NCI-H2029 (cell line): ENCODE measurements at regions not wholly inside any gene's neighbourhood (a gene's known extent, or its start where the extent isn't known, plus 50 kb on each side); places are given as distances from the start of the nearest gene placed in this dataset.
A peak's percentile ranks its signal among the peaks of the same experiment; 100 is the strongest.

Experiments used
- DNase-seq: peaks from one replicate; lab custom pipeline; 2025; lab: John Stamatoyannopoulos, UW

DNA sequence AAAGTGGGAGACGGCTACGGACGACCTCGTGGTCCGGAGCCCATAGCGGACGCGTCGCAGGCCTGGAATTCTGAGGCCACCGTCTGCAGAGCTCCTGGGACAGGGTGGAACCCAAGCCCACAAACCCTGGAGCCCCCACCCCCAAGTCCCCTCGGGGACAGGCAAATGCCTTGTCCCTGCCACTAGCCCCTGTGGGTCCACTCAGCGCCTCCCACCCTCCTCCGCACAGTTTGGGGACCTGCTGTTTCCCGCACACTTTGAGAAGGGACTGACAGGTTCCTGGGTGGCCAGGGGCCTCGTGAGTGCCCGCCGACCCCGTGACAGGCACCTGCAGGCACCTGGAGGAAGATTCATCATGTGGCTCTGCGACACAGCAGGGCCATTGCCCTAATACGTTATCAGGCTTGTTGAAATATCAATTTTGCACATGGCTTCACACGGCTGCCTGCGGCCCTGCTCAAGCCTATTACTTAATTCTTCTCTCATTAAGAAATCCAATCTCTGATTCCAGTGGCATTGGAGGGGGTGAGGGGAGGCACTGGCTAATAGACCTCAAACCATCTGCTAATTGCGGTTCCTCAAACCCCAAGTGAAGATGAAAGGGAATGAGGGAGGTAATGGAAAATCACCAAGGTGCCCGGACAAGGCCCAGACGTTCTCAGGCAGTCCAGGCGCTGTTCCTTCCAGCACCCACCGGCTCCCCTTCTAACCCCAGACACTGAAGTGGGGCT lies 672.5 kb downstream of the BRD1 start:
- DNase-seq = no peak

DNA sequence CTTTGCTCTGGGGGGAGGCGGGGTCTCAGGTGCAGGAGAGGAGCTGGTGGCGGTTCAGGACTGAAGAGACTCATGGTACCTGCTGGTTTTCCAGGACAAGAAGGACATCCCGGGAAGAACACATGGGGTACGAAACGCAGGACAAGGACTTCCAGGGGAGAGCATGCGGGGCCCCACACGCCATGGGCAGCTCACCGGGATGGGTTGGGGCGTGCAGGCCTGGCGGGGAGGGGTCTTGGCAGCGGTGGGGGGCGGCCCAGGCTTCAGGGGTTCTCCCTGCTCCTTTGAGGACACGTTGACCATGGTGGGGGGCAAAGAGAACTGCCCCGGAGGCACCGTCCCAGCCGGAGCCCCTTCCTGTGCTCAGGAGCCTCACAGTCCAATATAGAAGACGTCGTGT lies 673.2 kb downstream of the BRD1 start:
- no peak for DNase-seq

DNA sequence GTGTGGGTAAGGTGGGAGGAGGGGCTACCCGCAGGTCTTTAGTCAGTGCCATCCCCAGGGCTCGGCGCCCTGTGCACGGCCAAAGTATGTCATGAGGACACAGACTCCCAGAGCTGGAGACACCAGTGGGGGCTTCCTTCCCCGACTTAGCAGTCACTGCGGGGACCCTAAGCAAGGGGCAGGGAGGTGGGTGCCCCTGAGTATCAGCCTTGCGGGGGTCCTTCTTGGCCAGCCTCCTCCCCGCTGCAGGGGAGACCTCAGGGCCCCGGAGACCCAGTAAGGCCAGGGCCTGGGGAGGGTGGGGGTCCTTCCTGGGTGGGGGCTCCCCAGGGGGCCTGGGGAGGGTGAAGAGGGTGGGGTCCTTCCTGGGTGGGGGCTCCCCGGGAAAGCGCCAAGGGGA lies 673.8 kb downstream of the BRD1 start:
- DNase-seq = no peak

DNA sequence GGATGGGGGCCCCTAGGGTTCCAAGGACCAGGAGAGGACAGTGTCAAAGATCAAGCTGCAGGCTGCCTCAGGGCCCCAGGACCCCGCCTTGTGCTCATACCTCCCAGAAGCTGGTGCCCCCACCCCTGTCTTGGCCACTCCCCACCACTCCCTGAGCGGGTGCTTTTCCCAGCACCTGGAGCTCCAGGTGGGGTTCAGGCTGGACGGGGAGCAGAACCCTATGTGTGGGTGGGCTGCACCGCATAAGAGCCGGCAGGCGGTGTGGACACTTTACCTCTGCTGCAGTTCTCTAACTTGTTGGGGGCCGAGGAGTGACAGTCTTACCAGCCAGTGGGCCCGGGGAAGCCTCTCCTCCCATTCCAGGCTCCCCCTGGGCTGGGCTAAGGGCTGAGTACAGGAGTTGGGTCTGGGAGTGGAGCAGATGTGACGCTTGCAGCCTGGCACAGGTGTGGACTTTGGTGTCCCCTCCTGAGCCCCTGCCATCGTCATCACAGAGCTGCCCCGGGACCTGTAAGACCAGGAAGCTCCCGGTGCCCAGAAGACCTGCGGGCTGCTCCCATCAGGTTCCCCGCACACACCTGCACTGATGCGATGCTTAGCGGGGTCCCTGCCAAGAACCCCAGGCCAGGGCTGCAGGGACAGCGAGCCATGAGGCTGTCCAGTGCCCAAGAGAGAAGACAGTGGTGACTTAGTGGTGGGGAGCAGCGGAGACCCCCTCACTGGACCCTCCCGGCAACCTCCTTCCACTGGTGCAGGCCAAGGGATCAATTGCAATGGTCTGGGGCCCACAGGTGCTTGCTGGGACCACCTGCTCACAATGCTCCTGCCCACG lies 674.5 kb downstream of the BRD1 start:
- no peak for DNase-seq

DNA sequence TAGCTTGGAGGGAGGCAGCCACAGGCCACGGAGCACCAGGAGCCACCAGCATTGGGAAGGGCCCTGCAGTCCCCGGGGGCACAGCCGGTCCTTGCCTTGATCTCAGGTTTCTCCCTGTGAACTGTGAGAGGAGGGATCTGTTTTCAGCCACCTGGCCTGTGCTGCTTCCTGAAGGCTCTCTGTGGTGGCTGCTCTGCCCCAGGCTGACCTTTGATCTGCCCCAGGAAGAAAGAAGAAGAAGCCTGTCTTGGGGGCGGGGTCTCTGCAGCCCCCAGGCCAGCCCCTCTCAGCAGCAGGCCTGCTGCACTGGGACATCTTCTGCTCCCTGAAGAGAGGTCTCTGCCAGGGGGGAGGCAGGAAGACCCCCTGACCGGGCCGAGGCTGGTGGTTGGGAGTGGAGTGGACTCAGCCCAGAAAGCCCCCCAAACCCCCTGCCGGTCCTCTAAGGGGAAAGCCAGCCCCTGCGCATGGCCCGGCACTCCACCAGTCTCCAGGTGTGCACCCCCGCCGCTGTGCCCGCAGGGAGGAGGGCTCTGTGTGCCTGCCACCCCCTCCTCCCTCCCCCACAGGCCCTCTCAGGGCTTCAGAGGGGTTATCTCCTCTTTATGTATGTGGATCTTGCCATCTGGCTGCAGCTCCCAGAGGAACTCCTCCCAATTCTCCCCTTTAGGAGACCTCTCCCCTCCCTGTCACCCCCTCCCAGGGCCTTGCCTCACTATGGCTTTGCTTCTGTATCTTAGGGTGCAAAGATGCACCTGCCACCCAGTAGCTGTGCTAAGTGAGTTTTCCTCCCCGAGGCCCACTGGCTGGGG lies 675.3 kb downstream of the BRD1 start:
- DNase-seq = peak; percentile 46

DNA sequence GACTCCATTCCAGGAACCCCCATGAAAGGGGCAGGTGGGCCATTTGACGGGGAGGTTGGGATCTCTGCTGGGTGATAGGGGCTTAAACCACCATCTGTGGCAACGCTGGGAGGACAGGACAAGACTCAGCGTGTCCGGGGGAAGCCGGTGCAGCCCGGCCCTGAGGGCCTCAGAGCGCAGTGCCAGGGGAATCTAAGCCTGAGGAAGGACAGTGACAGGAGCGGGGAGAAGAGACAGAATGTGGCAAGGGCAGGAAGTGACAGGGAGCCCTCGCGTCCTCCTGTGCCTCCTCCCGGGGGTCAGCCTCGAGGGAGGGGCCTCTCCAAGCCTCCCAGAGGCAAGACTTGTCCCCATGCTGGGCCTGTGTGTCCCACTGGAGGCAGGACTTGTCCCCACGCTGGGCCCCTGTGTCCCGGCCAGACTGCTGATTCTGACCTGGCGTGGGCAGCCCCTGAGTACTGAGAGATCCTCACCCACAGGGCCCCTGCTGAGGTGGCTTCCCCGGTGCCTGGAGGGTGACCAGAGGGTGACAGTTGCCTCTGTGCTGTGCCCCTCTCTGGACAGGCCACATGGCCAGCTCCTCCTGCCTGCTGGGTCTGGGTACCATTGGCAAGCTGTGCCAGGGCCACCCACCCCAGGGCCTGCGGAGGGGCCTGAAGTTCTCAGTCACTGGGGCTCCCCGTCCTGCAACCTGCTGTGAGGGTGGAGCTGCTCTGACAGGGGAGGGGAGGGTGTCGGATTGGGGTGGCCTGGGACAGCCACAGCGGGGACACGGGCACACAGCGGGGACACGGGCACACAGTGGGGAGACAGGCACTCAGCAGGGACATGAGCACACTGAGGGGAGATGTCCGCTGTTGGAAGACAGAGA lies 676.2 kb downstream of the BRD1 start:
- no peak for DNase-seq

DNA sequence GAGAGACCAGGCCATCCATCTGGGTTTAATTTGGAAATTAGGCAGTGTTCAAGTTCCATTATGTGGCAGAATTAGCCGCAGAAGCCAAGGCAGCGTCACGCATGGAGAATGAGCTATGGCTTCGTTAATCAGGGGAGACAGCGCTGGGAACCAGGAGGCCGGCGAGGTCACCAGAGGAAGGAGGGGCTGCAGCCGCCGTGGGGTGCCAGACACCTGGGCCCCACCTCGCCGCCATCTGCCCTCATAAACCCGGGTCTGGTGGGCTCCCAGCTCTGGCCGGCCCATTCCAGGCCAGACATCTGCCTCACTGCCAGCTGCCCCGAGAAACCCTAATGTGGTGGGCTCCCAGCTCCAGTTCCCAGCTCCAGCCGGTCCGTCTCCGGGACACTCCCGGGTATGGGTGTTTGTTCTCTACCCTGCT lies 676.9 kb downstream of the BRD1 start:
- no peak for DNase-seq

DNA sequence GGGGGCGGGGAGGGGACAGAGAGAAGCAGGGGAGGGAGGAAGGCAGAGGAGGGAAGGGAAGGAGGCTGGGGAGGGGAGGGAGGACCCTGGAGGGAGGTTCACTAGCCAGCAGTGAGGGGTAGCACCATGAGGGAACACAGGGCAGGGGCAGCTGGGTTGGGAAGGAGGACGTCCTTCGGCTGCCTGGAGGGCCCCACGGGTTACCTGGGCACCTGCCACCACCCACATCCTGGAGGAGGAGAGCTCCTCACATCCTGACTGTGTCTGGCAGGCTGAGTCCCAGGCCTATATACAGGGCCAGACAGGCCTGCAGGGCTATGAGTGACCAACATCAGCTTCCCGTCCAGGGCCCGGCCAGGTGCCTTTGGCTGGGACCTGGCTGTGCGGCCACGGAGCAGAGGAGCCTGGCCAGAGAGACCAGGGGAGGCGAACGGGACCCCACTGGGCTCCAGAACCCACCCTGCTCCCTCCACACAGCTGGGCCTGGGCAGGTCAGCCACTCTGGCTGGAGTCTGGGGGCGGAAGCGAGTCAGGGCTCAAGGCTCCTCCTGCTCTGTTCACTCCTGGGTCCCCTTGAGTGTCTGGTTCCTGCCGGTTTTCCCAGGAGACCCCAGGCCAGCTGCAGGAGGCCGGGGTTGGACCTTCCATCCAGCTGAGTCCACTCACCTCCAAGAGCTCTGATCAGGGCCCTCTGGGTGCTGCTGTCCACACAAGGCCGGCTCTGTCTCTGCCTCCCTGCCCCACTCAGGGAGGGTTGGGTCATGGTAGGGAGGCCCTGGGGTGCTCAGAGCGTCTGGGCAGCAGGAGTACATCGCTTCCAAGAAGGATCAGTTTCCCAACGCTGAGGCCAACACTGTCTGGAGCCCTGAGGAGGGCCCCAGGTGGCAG lies 677.7 kb downstream of the BRD1 start:
- peak; percentile 16 for DNase-seq

DNA sequence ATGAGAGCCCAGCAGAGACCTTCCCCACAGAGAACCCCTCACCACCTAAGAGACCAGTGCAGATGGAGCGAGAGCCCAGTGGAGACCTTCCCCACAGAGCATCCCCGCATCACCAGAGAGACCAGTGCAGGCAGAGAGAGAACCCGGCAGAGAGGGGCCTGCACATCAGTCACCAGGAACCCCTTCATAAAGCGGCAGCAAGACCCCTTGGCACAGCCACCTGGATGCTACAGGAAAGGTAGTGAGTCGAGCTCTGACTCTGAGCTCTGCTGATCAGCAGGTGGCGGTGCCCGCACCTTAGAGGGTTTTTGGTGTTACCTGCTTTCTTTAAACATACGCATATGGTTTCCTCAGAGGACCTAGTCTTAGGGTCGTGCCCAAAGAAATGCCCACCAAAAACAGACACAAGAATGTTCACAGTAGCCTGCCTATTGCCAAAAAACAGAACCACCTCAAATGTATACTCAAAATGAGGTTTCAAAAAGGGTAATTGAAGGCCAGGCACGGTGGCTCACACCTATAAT lies 678.7 kb downstream of the BRD1 start:
- no peak for DNase-seq

DNA sequence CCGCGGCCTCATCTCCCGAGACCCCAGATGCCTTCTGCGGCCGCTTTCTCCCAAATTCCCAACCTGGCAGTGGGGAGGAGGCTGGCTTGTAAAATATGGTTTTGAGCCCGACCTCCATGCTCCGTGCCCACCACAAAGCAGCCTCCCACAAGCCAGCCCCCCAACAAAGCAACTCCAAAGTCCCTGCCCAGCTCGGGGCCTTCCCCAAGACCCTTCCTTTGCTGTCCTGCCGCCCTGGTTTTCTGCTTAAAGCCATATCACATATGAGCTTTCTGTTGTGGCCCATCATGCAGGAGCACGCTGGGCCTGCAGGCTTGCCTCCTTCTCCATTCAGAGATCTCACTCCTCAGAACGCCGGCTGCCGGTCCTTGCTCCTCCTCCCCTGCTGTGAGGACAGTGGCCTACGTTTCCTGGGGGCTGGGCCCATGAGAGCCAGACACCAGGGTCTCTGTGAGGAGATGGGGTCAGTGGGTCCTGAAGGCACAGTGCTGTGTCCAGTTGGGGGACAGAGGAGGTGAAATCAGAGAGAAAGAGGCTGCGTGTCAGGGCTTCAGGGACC lies 680.0 kb downstream of the BRD1 start:
- no peak for DNase-seq

DNA sequence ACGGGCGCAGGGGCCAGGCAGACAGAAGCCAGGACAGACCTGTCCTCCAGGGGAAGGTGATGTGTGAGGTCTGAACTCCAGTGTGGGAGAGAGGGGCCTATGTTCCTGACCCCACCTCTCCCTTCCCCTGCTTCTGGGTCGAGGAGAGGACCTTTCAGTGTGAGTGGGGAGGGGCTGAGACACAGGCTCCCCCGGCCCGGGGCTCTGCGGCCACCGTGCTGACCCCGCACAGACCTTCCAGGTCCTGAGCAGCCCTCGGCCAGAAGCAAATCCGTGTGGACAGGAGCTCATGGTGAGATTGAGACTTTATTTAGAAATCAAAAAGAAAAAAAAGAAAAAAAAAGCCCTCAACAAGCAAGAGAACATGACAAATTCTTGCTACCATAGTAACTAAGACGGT lies 680.5 kb downstream of the BRD1 start:
- DNase-seq = no peak

DNA sequence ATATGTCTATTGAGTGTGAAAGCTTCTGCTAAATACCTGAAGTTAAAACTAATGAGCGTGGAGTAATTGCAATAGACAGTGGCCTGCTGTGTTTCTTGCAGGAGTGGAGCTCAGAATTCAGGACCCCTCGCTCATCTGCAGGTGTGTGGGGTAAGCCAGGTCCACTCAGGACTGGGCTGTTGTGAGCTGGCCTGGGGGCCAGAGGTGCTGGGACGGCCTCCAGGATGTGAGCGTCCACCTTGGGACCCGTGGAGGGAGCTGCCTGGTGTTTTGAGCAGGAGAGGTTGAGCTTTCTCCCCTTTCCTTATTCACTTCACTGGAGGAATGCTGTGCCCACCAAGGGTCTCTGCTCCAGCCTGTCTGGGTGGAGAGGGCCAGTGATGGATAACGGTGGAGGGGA lies 681.2 kb downstream of the BRD1 start:
- no peak for DNase-seq

DNA sequence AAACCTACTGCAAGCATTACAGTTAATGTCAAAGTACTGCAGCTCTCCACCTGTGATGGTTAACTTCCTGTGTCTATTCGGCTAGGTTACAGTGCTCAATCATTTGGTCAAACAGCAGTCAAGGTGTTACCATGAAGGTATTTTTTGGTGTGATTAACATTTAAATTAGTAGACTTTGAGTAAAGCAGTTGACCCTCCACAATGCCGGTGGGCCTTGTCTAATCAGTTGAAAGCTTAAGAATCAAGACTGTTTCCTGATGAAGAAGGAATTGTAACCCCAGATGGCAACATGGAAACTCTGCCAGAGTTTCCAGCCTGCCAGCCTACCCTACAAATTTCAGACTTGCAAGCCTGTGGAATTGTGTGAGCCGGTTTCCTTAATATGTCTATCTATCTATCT lies 683.9 kb downstream of the BRD1 start:
- DNase-seq = no peak

DNA sequence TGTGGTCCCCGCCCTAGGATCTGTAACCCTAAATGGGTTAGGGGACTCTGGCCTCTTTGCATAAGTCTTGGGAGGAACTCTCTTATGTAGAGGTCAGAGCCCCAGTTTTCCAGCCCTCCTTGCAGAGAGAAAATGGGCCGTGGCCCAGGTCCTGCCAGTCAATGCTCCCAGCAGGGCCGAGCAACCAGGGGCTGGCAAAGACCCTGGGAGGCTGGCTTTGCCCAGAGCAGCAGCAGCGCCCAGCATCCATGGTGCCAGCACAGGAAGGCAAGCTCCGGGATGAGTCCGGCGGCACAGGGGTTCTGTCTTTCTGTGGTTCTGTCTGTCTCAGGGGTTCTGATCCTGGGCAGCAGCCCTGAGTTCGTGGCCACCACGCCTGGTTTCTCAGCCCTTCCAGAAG lies 684.8 kb downstream of the BRD1 start:
- DNase-seq = no peak

DNA sequence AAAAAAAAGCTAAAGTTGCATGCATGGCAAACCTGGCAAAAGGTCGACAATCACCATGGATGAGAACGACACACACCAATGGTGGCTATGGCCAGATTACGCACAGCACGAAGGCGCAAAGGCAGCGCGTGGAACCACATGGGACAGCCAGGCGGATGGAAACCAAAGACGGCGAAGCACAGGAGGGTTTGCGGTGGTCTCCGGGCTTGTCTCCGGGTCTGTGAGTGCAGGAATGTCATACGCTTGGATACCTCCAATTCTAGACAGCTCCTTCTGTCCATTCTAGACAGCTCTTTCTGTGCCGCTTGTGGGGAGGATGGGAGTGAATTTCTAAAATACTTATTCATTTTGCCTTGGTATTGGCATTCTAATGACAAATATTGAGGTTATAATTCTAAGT lies 685.4 kb downstream of the BRD1 start:
- DNase-seq = no peak

DNA sequence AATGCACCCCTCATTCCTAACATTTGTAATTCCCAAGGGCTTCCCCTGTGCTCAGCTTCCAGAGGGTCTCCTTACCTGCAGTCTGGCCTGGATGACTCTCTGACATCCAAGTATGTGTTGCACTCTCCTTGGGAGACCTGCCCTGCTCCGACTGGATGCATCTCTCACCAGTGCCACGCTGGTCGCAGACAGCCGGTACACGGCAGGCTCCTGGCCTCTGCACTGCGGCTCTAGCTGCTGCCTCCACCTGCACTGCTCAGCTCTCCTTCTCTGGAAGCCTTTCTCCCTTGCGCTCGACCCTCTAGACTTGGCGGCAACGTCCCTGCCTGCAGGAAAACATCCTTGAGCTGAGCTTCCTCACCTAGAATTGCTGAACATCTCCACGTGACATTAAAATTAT lies 685.9 kb downstream of the BRD1 start:
- no peak for DNase-seq

DNA sequence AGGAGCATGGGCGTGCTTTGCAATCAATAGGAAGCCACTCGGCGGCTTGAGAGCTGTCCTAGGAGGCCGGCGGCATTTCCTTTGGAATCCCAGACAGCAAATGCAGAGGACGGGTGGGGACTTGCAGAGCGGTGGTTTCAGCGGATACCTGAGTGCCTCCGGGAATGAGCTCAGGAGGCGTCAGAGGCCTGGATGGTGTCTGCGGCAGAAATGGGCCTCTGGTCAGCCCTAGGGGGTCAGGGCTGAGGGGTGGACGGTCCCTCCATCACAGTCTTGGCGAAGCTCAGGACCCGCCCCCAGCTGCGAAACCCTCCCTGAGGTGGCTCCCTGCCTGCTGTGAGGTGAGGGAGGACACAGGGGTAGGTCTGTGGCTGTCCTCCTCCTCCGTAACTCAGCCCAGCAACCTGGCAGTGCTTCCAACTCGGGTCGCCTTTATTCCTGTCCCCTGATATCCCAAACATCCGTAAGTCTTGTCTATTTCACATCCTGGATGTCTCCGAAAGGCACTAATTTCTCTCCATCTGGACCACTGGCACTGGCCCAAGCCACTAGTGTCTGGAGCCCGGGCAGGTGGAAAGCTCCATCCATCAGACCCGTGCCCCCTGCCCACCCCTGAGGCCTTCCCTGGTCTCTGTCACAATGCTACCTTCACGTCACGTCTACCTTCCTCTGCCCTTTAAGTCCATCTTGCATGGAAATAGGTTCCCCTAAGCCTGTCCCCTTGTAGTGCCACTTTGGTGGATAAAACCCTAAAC lies 686.6 kb downstream of the BRD1 start:
- DNase-seq = no peak

DNA sequence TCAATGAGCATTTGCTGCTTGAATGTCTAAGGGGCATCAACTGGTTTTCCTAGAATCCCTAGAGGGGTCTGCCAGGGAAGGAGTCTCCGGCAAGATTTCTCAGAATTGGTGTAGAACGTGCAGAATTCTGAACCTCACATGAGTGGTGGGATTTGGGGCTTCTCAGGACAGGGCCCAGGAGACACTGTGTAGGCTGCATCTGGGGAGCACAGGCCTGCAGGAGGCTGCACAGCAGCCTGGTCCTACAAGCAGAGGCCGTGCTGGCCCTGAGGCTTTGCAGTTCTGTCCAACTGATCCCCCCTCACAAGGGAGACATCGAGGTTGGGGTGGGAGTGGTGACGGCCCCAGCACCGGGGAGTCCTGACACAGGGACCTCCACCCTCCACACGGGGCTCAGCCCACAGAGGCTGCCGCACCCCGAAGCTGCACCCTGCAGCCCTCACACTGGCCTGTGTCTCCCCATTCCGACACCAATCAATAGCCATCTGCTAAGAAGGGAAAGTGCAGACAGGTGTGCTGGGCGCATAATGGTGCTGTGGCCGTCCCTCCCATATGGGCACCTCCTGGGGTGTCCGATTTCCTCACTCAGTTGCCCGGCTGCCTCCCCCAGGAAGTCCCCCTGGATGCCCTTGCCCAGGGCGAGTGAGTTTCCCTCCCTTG lies 688.1 kb downstream of the BRD1 start:
- DNase-seq = no peak

DNA sequence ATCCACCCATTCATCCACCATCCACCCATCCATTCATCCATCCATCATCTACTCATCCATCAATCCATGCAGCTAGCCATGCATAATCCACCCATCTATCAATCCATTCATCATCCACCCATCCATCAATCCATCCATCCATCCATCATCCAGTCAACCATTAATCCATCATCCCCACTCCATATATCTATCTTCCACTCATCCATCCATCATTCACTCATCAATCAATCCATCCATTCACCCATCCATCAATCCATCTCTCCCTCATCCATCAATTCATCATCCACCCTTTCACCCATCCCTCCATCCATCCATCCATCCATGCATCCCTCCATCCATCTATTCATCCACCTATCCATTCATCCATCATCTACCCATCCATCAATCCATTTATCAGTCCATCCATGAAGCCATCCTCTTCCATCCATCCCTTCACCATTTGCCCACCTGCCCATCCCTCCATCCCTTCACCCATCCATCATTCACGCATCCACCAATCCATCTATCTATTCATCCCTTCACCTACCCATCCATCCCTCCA lies 689.4 kb downstream of the BRD1 start:
- DNase-seq = no peak
